GM12878 (cell line): ENCODE measurements at regions not wholly inside any gene's neighbourhood (a gene's known extent, or its start where the extent isn't known, plus 50 kb on each side); places are given as distances from the start of the nearest gene placed in this dataset.

Experiments
- ATAC-seq: fragments of 200-7000 bp; cut with Tn5 transposase; 3 replicates; pipeline ENCODE4 v1.9.1; 2020; ENCODE audit warnings: mild to moderate bottlenecking, moderate library complexity
- BruUV-seq: library from RNA; stranded (reverse); fragments of 400-500 nt; replicated peaks from 2 replicates; lab custom pipeline; 2021; lab: Mats Ljungman, UMichigan
- CTCF ChIA-PET: fragments of 300-600 bp; sonication (Branson Sonifier 250); formaldehyde crosslinking; extraction: SDS; loops from one replicate; lab custom pipeline; 2021; ENCODE audit warnings: inconsistent platforms; lab: Yijun Ruan, JAX
- POLR2A ChIA-PET: fragments of 350-600 bp; formaldehyde crosslinking; extraction: SDS; loops from one replicate; lab custom pipeline; 2021; ENCODE audit warnings: inconsistent platforms; lab: Charles Lee
- RAD21 ChIA-PET: fragments of 300-600 bp; sonication (Branson Sonifier 250); formaldehyde crosslinking; loops from one replicate; lab custom pipeline; 2023; ENCODE audit warnings: antibody characterized with exemption; ENCODE audit not compliant: unreplicated experiment; lab: Charles Lee
- SMC1A ChIA-PET: fragments of 300-600 bp; sonication (Branson Sonifier 250); formaldehyde crosslinking; loops from one replicate; lab custom pipeline; 2023; ENCODE audit not compliant: unreplicated experiment, uncharacterized antibody; lab: Charles Lee
- DNase-seq: peaks from one replicate; pipeline ENCODE4 v3.0.0-alpha.2; 2011; ENCODE audit warnings: low read depth, low spot score
- FAIRE-seq: peaks from 3 replicates; lab custom pipeline; 2011; peaks lifted over from hg19 to GRCh38; lab: Jason Lieb, UNC
- H2AFZ ChIP-seq: 2 replicates; pipeline ENCODE4 v1.6.0; 2011; ENCODE audit warnings: low read depth, low read length, control low read depth; ENCODE audit not compliant: control insufficient read depth
- H3K27ac ChIP-seq: 2 replicates; pipeline ENCODE4 v1.5.1; 2011; ENCODE audit warnings: control low read depth; ENCODE audit not compliant: control insufficient read depth, insufficient read depth
- H3K27me3 ChIP-seq, 2 experiments: replicated peaks in 1 of 2; 2 replicates each; pipeline versions ENCODE4 v1.6.0 to v1.6.1; 2011; ENCODE audit warnings: low read length in 1 of 2; ENCODE audit not compliant: control insufficient read depth in 2 of 2, insufficient read depth in 2 of 2
- H3K36me3 ChIP-seq, 2 experiments: 2 replicates each; pipeline ENCODE4 v1.5.1; 2011; ENCODE audit warnings: low read length in 1 of 2; ENCODE audit not compliant: control insufficient read depth in 2 of 2, insufficient read depth in 2 of 2
- H3K4me1 ChIP-seq: 2 replicates; pipeline ENCODE4 v1.6.1; 2011; ENCODE audit warnings: mild to moderate bottlenecking, low read length, moderate library complexity, mixed read lengths; ENCODE audit not compliant: control insufficient read depth, insufficient read depth
- H3K4me2 ChIP-seq: 2 replicates; pipeline ENCODE4 v1.6.0; 2011; ENCODE audit warnings: control low read depth; ENCODE audit not compliant: control insufficient read depth, insufficient read depth
- H3K4me3 ChIP-seq: fragments of 200-600 bp; sonication (generic); 2 replicates; pipeline ENCODE4 v1.5.1; 2016
- H3K79me2 ChIP-seq: 2 replicates; pipeline ENCODE4 v1.6.0; 2011; ENCODE audit warnings: low read length; ENCODE audit not compliant: control insufficient read depth, insufficient read depth
- H3K9ac ChIP-seq: 2 replicates; pipeline ENCODE4 v1.8.0; 2011; ENCODE audit warnings: low read length, control low read depth, mixed read lengths; ENCODE audit not compliant: control insufficient read depth, insufficient read depth
- H3K9me3 ChIP-seq: replicated peaks from 3 replicates; pipeline ENCODE4 v1.5.1; 2011; ENCODE audit warnings: mild to moderate bottlenecking, low read length; ENCODE audit not compliant: control insufficient read depth, insufficient read depth
- H4K20me1 ChIP-seq: 2 replicates; pipeline ENCODE4 v1.6.0; 2011; ENCODE audit not compliant: control insufficient read depth, insufficient read depth
- HDAC6 ChIP-seq: fragments of 200-600 bp; sonication (generic); IDR thresholded peaks from one replicate; pipeline ENCODE4 v1.8.0; 2017; ENCODE audit warnings: antibody characterized with exemption; ENCODE audit not compliant: unreplicated experiment
- JUNB ChIP-seq: IDR thresholded peaks from 2 replicates; pipeline ENCODE4 v1.6.1; 2016; ENCODE audit warnings: antibody characterized with exemption, mild to moderate bottlenecking
- NFYA ChIP-seq: IDR thresholded peaks from 2 replicates; pipeline ENCODE4 v1.6.1; 2011; ENCODE audit warnings: low read depth, mild to moderate bottlenecking, low read length, improper control_type of control experiment, borderline replicate concordance
- ZNF207 ChIP-seq: fragments of 450-650 bp; IDR thresholded peaks from 2 replicates; pipeline ENCODE4 v1.6.1; 2014; ENCODE audit warnings: antibody characterized with exemption, mild to moderate bottlenecking, borderline replicate concordance
- WGBS: methylation state at CpG from one replicate; pipeline ENCODE4 v1.1.6; 2016; ENCODE audit warnings: low lambda C conversion rate; ENCODE audit not compliant: insufficient replicate concordance, insufficient coverage; ENCODE audit errors: missing lambda C conversion rate; 5-methylcytosine and 5-hydroxymethylcytosine counted together
- in situ Hi-C: fragments of 300-500 bp; cut with MboI; formaldehyde crosslinking; loops from 9 replicates; pipeline ENCODE4 v1.14.3; 2018; ENCODE audit warnings: mixed read lengths
- intact Hi-C: fragments of 100-400 bp; cut with micrococcal nuclease; formaldehyde crosslinking; loops from one replicate; pipeline ENCODE4 v1.14.2; 2022; ENCODE audit not compliant: unreplicated experiment
- TF ChIP-seq, protein P1 (sequence below): fragments of 450-650 bp; IDR thresholded peaks from 2 replicates; pipeline ENCODE4 v1.6.1; 2016; ENCODE audit warnings: mild to moderate bottlenecking

DNA sequence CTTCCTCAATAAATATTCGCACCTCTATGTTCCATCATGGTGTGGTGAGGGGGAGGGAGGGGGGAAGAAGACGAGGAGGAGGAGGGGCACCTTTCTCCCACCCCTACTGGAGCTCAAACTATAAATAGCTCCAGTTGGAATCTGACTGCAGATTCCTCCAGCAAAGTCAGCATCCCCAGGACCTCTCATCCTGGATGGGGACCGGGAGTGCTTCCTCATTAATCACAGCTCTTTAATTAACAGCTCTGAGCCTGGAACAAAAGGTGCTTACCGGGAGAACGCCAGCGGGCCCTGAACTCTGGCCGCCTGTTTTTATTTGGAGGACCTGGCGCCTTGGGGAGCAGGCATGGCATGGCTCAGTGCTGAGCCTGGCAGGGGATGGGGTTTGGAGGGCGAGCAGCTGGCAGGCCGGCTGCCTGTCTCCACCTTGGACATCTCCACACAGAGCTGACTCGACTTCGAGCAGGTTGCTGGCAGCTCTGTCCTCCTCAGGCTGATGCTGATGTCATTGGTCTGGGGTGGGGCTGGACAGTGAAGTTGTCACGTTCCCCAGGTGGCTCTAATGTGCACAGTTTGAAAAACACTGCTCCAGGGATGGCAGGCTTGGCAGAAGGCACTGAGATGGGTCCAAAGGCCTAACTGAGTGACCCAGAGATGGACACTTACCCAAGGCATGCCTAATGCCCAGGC, 180.4 kb downstream of the DHX35 start:
- Histone ChIP-seq H2AFZ (no peak overlapping the region), H3K9ac (no peak overlapping the region), H3K79me2 (no peaks in the 10 kb centered on the region), H3K4me2 (no peak overlapping the region), H3K27ac (no peak overlapping the region), H3K4me1 (no peaks in the 10 kb centered on the region), H3K4me3 (no peak overlapping the region), H4K20me1 (no peaks in the 10 kb centered on the region), H3K36me3 (no peaks in the 10 kb centered on the region), H3K27me3 (no peaks in the 10 kb centered on the region; a peak in 1 of 4 replicates), H3K9me3 (no peaks in the 10 kb centered on the region)
- DNase-seq (no peak), FAIRE-seq (no peak), ATAC-seq (no peak)
- TF ChIP-seq JUNB, result no peak
- no TSS peak for BruUV-seq
- CTCF ChIA-PET, result no interaction called here
- 35% methylated on average over 11 of the region's 13 CpGs for WGBS
- RAD21 ChIA-PET, result no interaction called here
- SMC1A ChIA-PET, result no interaction called here
- POLR2A ChIA-PET, result no interaction called here
- in situ Hi-C loops (no loop called here), intact Hi-C loops (no loop called here)

DNA sequence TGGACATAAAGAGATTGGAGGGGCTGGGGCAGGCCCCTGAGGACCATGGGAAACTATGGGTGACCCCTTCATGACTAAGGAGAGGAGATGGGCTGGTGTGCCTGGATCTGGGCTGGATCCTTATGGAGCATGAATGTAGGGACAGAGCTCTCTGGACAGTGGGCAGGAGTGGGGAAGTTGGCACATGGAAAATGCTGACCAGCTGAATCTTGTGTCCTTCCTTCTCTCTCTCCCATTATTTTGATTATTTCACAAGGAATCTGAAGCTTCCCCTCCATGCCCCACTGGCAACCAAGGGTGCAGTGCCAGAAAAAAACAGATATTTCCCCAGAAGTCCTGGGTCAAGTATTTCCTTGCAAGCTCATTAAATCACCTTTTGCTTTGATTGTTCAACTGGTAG, 175.2 kb downstream of the DHX35 start:
- no peak overlapping the region for H2AFZ ChIP-seq
- no peaks in the 10 kb centered on the region for H3K79me2 ChIP-seq
- ChIA-PET SMC1A (no interaction called here), RAD21 (no interaction called here)
- H3K9ac ChIP-seq, result no peak overlapping the region
- H4K20me1 ChIP-seq, result no peaks in the 10 kb centered on the region
- H3K4me3 ChIP-seq, result no peak overlapping the region
- TF ChIP-seq ZNF207 (no peak), HDAC6 (no peak), NFYA (no peak)
- TF ChIP-seq, protein P1, sequence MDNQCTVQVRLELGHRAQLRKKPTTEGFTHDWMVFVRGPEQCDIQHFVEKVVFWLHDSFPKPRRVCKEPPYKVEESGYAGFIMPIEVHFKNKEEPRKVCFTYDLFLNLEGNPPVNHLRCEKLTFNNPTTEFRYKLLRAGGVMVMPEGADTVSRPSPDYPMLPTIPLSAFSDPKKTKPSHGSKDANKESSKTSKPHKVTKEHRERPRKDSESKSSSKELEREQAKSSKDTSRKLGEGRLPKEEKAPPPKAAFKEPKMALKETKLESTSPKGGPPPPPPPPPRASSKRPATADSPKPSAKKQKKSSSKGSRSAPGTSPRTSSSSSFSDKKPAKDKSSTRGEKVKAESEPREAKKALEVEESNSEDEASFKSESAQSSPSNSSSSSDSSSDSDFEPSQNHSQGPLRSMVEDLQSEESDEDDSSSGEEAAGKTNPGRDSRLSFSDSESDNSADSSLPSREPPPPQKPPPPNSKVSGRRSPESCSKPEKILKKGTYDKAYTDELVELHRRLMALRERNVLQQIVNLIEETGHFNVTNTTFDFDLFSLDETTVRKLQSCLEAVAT, result no peak
- TF ChIP-seq, all 136 proteins: peak for 0
- Histone ChIP-seq H3K9me3 (no peaks in the 10 kb centered on the region), H3K36me3 (no peaks in the 10 kb centered on the region), H3K27me3 (no peaks in the 10 kb centered on the region; a peak in 2 of 4 replicates), H3K4me1 (no peaks in the 10 kb centered on the region), H3K27ac (no peak overlapping the region), H3K4me2 (no peak overlapping the region)
- in situ Hi-C loops, result no loop called here
- no TSS peak for BruUV-seq
- intact Hi-C loops, result loop anchor here (10.0 kb wide), 1 partner anchor 62 kb away; no protein-coding TSS in a partner anchor
- ATAC-seq (no peak), FAIRE-seq (no peak), DNase-seq (no peak)
- ChIA-PET CTCF (no interaction called here), POLR2A (no interaction called here)
